ENCODE measurements at regions not wholly inside any gene's neighbourhood (a gene's known extent, or its start where the extent isn't known, plus 50 kb on each side); places are given as distances from the start of the nearest gene placed in this dataset.

GRCh38 chr14:66383257-66383656 lies 102.9 kb upstream of the CCDC196 start:
- DNase-seq, result no peak

DNA sequence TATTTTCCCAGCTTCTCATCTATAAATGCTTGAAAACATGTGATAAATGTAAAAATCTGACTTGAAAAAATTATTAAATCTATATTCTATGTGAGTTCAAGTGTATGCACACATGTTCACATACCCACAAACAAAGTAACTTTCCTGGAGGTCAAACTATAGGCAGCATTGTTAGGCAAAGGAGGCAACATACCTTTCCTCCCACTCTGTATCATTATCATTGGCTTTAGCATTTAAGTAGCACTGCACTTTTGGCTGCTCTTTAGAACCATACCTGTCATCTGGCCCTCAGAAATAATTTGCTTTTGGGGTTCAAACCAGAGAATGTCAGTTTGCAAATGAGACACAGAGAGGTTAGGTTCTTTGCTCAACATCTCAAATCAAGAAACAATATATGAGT lies 102.4 kb upstream of the CCDC196 start:
- DNase-seq, result no peak

- no peak for DNase-seq
These were observed 97.7 kb upstream of the CCDC196 start for GRCh38 chr14:66388516-66388915.

DNA sequence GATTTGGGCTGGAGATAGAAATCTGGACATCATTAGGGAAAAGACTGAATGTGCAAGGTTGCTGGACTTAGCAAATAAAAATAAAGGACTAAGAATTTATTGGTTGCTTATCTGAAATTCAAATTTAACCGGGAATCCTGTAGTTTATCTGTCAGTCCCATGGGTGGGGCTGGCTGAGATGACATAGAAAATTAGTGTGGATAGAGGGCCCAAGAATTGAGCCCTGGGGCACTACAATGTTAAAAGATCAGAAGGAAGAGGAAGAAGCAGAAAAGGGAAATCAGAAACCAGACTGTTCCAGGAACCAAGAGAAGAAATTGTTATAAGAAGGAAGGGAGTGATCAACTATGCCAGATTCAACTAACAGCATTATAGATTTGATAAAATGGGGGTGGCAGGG lies 96.7 kb upstream of the CCDC196 start:
- no peak for DNase-seq

- DNase-seq, result no peak
These were observed 90.9 kb upstream of the CCDC196 start for GRCh38 chr14:66395300-66395699.

DNA sequence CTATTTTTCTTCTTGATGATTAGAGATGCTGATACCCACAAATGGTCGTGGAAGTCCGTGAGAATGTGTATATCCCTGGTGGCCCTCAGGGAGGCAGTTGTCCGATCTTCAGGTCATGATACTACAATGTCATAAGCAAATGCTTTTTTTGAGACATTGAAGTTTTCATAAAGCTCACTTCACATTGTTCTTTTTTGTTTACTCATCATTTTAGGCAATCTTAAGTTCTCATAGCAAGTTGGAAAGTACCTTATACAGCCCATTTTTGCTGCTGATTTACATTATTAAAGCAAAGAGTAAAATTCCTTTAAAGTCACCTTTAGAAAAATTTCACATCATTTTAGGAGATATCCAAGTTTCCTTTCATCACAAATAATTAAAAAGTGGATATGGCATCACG lies 90.0 kb upstream of the CCDC196 start:
- no peak for DNase-seq

- no peak for DNase-seq
These were observed 87.7 kb upstream of the CCDC196 start for GRCh38 chr14:66398437-66398836.

- no peak for DNase-seq
These were observed 84.6 kb upstream of the CCDC196 start for GRCh38 chr14:66401449-66402095.

GRCh38 chr14:66403183-66403582 lies 83.0 kb upstream of the CCDC196 start:
- peak; percentile 65 for DNase-seq

DNA sequence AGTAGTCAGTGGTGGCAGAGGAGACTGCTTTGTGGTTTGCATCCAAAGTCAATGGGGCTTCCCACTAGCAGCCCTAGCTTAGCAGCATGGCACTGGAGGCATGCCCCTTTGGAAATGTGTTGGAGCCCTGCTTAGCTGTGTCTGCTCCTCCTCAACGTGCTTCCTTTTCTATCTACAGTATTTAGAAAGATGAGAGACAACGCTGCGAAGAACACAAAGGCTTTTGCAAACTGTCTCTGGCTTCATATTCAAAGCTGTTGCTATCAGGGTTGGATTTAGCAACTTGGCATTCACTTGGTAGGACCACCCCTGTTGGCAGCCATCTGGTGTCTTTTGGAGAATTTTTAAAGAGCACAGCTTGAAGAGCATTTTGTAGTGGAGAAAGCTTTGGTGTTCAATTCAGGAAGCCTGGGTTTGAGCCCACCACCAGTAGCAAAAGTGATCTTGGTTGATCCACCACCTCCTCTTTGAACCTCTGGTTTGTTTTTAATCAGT lies 82.1 kb upstream of the CCDC196 start:
- DNase-seq, result no peak

DNA sequence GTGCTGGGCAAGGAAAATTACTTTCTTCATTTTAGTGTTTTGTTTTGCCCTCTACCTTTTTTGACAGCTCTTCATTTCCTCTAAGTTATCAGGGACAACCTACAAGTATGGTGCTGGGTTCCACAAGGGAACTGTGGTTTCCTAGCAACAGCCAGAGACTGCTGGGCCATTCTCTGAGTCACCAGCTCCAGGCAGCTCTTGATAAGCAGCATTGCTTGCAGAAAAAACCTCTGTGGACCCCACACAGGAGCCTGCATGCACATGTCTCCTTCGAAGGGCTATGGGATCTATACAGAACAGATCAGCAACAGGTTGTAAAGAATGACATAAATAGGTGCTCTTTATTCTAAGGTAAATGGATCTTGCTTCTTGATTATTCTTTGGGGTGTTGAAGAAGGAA lies 81.0 kb upstream of the CCDC196 start:
- DNase-seq, result no peak

DNA sequence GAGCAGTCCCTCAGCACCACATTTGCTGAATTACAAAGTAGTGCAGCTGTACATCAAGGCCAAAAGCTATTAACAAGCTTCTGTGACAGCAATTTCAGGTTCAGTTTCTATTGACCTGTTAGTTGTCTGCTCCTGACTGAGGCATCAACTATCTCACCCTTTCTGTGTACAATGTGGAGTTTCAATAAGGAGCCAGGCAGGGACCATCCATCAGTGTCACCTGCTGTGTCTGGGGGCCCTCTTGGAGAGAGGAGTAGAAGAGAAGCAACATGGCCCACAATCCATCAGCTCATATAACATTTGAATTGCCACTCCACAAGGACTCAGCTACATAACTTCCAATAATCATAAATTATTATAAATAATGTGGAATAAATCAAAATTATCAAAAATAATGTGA lies 72.3 kb upstream of the CCDC196 start:
- no peak for DNase-seq

GRCh38 chr14:66414511-66414910 lies 71.7 kb upstream of the CCDC196 start:
- DNase-seq, result no peak

GRCh38 chr14:66420251-66421006 lies 65.7 kb upstream of the CCDC196 start:
- DNase-seq, result no peak

- no peak for DNase-seq
These were observed 63.9 kb upstream of the CCDC196 start for GRCh38 chr14:66421990-66422946.

GRCh38 chr14:66425402-66425801 lies 60.8 kb upstream of the CCDC196 start:
- DNase-seq, result no peak

DNA sequence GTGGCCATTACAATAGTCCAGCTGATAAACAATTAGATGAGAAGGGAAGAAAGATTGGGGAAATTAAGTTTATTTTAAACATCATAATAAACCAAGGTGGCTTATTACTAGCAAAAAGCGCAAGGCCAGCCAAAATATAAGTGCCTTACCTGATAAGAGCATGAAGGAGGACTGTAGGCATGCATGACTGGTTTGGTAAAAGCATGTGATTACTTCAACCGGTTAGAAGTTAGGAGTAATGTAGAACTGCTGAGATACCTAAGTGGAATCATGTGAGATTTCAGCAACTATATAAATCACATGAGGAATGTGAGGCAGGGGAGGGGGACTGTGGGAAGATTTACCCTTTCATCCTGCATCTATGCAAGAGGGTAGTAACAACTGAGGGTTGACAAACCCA lies 59.7 kb upstream of the CCDC196 start:
- DNase-seq, result no peak

DNA sequence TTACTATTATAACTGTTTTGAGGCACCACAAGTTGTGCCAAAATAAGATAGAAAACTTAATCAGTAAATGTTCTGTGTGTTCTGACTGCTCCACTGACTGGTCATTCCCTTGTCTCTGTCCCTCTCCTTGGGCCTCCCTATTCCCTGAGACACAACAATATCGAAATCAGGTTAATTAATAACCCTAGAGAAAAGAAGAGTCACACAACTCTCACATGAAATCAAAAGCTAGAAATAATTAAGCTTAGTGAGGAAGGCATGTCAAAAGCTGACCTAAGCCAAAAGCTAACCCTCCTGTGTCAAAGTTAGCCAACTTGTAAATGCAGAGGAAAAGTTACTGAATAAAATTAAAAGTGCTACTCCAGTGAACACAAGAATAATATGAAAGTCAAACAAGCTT lies 53.8 kb upstream of the CCDC196 start:
- DNase-seq, result no peak

- DNase-seq, result no peak
These were observed 51.7 kb upstream of the CCDC196 start for GRCh38 chr14:66434464-66434863.

DNA sequence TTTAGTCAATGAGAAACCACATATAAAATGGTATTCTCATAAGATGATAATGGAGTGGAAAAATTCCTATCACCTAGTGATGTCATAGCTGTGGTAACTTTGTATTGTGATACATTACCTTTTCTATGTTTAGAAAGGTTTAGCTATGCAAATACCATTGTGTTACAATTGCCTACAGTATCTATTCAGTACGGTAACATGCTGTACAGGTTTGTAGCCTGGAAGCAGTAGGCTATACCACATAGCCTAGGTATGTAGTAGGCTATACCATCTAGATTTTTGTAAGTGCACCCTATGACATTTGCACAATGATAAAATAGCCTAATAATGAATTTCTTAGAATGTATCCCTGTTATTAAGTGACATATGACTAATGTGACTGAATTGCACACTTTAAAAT lies 50.5 kb upstream of the CCDC196 start:
- DNase-seq, result no peak
